ENCODE measurements at regions not wholly inside any gene's neighbourhood (a gene's known extent, or its start where the extent isn't known, plus 50 kb on each side); places are given as distances from the start of the nearest gene placed in this dataset.

DNA sequence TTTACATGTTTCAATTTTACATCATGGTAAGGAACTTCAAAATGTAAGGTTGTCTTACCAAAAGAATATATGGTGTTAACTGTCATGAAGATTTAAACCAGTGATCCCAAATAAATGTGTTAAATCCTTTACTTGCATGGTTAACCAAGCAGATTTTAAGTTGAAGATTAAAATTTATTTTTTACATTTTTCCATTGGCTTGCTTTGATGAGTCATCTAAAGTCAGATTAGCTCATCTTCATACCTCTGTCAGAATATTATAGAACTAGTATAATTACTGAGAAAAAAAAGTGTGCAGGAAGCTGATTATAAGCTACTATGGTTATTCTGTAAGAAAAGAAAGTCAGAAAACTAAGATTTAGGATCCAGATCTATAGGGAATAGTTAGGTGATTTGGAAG is 95.3 kb upstream of the DPH5 start:
- TF ChIP-seq EZH2phosphoT487 (IDR thresholded peaks at IDR 0.05; ENCODE audit: insufficient read depth, low read depth) (no peak), EZH2 (IDR thresholded peaks at IDR 0.05; ENCODE audit: insufficient read depth, poor library complexity, severe bottlenecking) (no peak)

All from GM23248 (cell line).